Gastroesophageal sphincter (tissue), 2 donors: ENCODE measurements at regions not wholly inside any gene's neighbourhood (a gene's known extent, or its start where the extent isn't known, plus 50 kb on each side); places are given as distances from the start of the nearest gene placed in this dataset.

Experiments
- EP300 ChIP-seq: sonication (generic); formaldehyde crosslinking; IDR thresholded peaks from one replicate; pipeline ENCODE4 v1.6.1; 2017; ENCODE audit warnings: antibody characterized with exemption, mild to moderate bottlenecking
- POLR2A ChIP-seq, 2 donors: fragments of 450-650 bp; IDR thresholded peaks; one replicate each; pipeline ENCODE4 v1.6.1; 2017; ENCODE audit warnings: antibody characterized with exemption in 2 of 2, mild to moderate bottlenecking in 2 of 2, moderate library complexity in 1 of 2

DNA sequence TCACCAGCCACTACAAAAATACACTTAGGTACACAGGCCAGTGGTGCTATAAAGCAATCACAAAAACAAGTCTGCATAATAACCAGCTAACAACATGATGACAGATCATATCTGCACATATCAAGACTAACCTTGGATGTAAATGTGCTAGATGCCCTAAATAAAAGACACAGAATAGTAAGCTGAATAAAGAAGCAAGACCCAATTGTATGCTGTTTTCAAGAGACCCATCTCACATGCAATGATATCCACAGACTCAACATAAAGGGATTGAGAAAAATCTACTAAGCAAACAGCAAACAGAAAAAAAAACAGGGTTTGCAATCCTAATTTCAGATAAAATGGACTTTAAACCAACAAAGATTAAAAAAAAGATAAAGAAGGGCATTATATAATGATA lies 505.4 kb upstream of the FZD8 start:
- TF ChIP-seq POLR2A (IDR thresholded peaks at IDR 0.05) = no peak
- TF ChIP-seq EP300 = no peak
